ENCODE measurements at regions not wholly inside any gene's neighbourhood (a gene's known extent, or its start where the extent isn't known, plus 50 kb on each side); places are given as distances from the start of the nearest gene placed in this dataset.

- no peaks in the 10 kb centered on the region for H3F3A ChIP-seq (ENCODE audit: control insufficient read depth, insufficient read depth)
- TF ChIP-seq EZH2phosphoT487 (IDR thresholded peaks at IDR 0.05; ENCODE audit: borderline replicate concordance, low read length): no peak
- TF ChIP-seq, protein P1, sequence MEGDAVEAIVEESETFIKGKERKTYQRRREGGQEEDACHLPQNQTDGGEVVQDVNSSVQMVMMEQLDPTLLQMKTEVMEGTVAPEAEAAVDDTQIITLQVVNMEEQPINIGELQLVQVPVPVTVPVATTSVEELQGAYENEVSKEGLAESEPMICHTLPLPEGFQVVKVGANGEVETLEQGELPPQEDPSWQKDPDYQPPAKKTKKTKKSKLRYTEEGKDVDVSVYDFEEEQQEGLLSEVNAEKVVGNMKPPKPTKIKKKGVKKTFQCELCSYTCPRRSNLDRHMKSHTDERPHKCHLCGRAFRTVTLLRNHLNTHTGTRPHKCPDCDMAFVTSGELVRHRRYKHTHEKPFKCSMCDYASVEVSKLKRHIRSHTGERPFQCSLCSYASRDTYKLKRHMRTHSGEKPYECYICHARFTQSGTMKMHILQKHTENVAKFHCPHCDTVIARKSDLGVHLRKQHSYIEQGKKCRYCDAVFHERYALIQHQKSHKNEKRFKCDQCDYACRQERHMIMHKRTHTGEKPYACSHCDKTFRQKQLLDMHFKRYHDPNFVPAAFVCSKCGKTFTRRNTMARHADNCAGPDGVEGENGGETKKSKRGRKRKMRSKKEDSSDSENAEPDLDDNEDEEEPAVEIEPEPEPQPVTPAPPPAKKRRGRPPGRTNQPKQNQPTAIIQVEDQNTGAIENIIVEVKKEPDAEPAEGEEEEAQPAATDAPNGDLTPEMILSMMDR (IDR thresholded peaks at IDR 0.05; ENCODE audit: low read depth, low read length, poor library complexity, severe bottlenecking): no peak
- H3K9me2 ChIP-seq (replicated peaks; ENCODE audit: control insufficient read depth, low read length): no peaks in the 10 kb centered on the region
- H3K4me1 ChIP-seq (ENCODE audit: control insufficient read depth, low read length): no peaks in the 10 kb centered on the region
- H3K79me2 ChIP-seq (ENCODE audit: control insufficient read depth, low read length): no peaks in the 10 kb centered on the region
- no peaks in the 10 kb centered on the region for H4K20me1 ChIP-seq (ENCODE audit: control insufficient read depth, insufficient read depth, low read depth, low read length)
- no peaks in the 10 kb centered on the region for H3K9me3 ChIP-seq (ENCODE audit: control insufficient read depth, insufficient read depth, low read length)
- H3K4me3 ChIP-seq (ENCODE audit: low read length): no peak overlapping the region
- H3K36me3 ChIP-seq (ENCODE audit: control insufficient read depth, low read length): no peaks in the 10 kb centered on the region
- no peak overlapping the region for H3K27ac ChIP-seq (ENCODE audit: low read depth, low read length)
- H3K4me2 ChIP-seq (ENCODE audit: low read length): no peak overlapping the region
- H3K27me3 ChIP-seq (ENCODE audit: control insufficient read depth, low read length): no peaks in the 10 kb centered on the region
Observed at GRCh38 chr5:92525131-92525530, 1055.9 kb downstream of the NR2F1-AS1 start.

- no peak overlapping the region for H3K27ac ChIP-seq (ENCODE audit: low read depth, low read length)
- TF ChIP-seq, protein P1 (IDR thresholded peaks at IDR 0.05; ENCODE audit: low read depth, low read length, poor library complexity, severe bottlenecking): no peak
- TF ChIP-seq EZH2phosphoT487 (IDR thresholded peaks at IDR 0.05; ENCODE audit: borderline replicate concordance, low read length): no peak
- H3K27me3 ChIP-seq (ENCODE audit: control insufficient read depth, low read length): no peaks in the 10 kb centered on the region
- no peak overlapping the region for H3K4me3 ChIP-seq (ENCODE audit: low read length)
- no peaks in the 10 kb centered on the region for H3K36me3 ChIP-seq (ENCODE audit: control insufficient read depth, low read length)
- no peaks in the 10 kb centered on the region for H3F3A ChIP-seq (ENCODE audit: control insufficient read depth, insufficient read depth)
- H3K79me2 ChIP-seq (ENCODE audit: control insufficient read depth, low read length): no peaks in the 10 kb centered on the region
- no peaks in the 10 kb centered on the region for H4K20me1 ChIP-seq (ENCODE audit: control insufficient read depth, insufficient read depth, low read depth, low read length)
- no peaks in the 10 kb centered on the region for H3K9me2 ChIP-seq (replicated peaks; ENCODE audit: control insufficient read depth, low read length)
- no peaks in the 10 kb centered on the region for H3K4me1 ChIP-seq (ENCODE audit: control insufficient read depth, low read length)
- no peaks in the 10 kb centered on the region for H3K9me3 ChIP-seq (ENCODE audit: control insufficient read depth, insufficient read depth, low read length)
- no peak overlapping the region for H3K4me2 ChIP-seq (ENCODE audit: low read length)
Observed at GRCh38 chr5:92519811-92520632, 1061.0 kb downstream of the NR2F1-AS1 start.

- Histone ChIP-seq H3K4me2 (ENCODE audit: low read length) (no peak overlapping the region), H3K27ac (ENCODE audit: low read depth, low read length) (no peak overlapping the region)
Observed at GRCh38 chr5:92518318-92518904, 1062.6 kb downstream of the NR2F1-AS1 start.

More at GRCh38 chr5:92518318-92518904, 1062.6 kb downstream of the NR2F1-AS1 start:
- H3K9me3 ChIP-seq (ENCODE audit: control insufficient read depth, insufficient read depth, low read length): no peaks in the 10 kb centered on the region
- H3K79me2 ChIP-seq (ENCODE audit: control insufficient read depth, low read length): no peaks in the 10 kb centered on the region
- H3F3A ChIP-seq (ENCODE audit: control insufficient read depth, insufficient read depth): no peaks in the 10 kb centered on the region
- H4K20me1 ChIP-seq (ENCODE audit: control insufficient read depth, insufficient read depth, low read depth, low read length): no peaks in the 10 kb centered on the region
- no peak overlapping the region for H3K4me3 ChIP-seq (ENCODE audit: low read length)
- no peaks in the 10 kb centered on the region for H3K4me1 ChIP-seq (ENCODE audit: control insufficient read depth, low read length)
- H3K36me3 ChIP-seq (ENCODE audit: control insufficient read depth, low read length): no peaks in the 10 kb centered on the region
- no peaks in the 10 kb centered on the region for H3K9me2 ChIP-seq (replicated peaks; ENCODE audit: control insufficient read depth, low read length)
- TF ChIP-seq, protein P1 (IDR thresholded peaks at IDR 0.05; ENCODE audit: low read depth, low read length, poor library complexity, severe bottlenecking): peak; percentile 48
- no peak for TF ChIP-seq EZH2phosphoT487 (IDR thresholded peaks at IDR 0.05; ENCODE audit: borderline replicate concordance, low read length)
- no peaks in the 10 kb centered on the region for H3K27me3 ChIP-seq (ENCODE audit: control insufficient read depth, low read length)

Measured in DOHH2 (cell line).